Dendritic cell treated with granulocyte-macrophage colony-stimulating factor and Interleukin-4, amounts not matched to agents 40 ng/mL and 50 ng/mL, for 4 days (primary cell): ENCODE measurements at regions not wholly inside any gene's neighbourhood (a gene's known extent, or its start where the extent isn't known, plus 50 kb on each side); places are given as distances from the start of the nearest gene placed in this dataset.
A peak's percentile ranks its signal among the peaks of the same experiment; 100 is the strongest.

ENCODE experiments used
- H3K27ac Mint-ChIP-seq: one replicate; pipeline ENCODE4 v1.8.0; 2022; ENCODE audit warnings: mild to moderate bottlenecking, mixed read lengths
- H3K27me3 Mint-ChIP-seq: one replicate; pipeline ENCODE4 v1.8.0; 2022; ENCODE audit warnings: mild to moderate bottlenecking, mixed read lengths
- H3K36me3 Mint-ChIP-seq: one replicate; pipeline ENCODE4 v1.8.0; 2022; ENCODE audit warnings: low read depth, mixed read lengths
- H3K4me1 Mint-ChIP-seq: one replicate; pipeline ENCODE4 v1.8.0; 2022; ENCODE audit warnings: low read depth, mixed read lengths
- H3K4me3 Mint-ChIP-seq: one replicate; pipeline ENCODE4 v1.8.0; 2022; ENCODE audit warnings: mild to moderate bottlenecking, moderate library complexity, mixed read lengths
- H3K9me3 Mint-ChIP-seq: one replicate; pipeline ENCODE4 v1.8.0; 2022; ENCODE audit warnings: mixed read lengths
- intact Hi-C: fragments of 100-400 bp; cut with micrococcal nuclease; formaldehyde crosslinking; loops from one replicate; pipeline ENCODE4 v1.15.0; 2022

GRCh38 chr2:225226441-225226840, 173.1 kb upstream of the NYAP2 start:
- Mint-ChIP-seq H3K4me3 (no peak overlapping the region), H3K27ac (no peak overlapping the region), H3K9me3 (no peaks in the 10 kb centered on the region), H3K27me3 (peaks cover 1% of the 10 kb centered on the region), H3K4me1 (no peaks in the 10 kb centered on the region), H3K36me3 (no peaks in the 10 kb centered on the region)
- intact Hi-C loops = no loop called here

GRCh38 chr2:225223301-225223700, 176.2 kb upstream of the NYAP2 start:
- H3K4me1 Mint-ChIP-seq = no peaks in the 10 kb centered on the region
- no peak overlapping the region for H3K27ac Mint-ChIP-seq

GRCh38 chr2:225207471-225207870, 165.2 kb upstream of the DOCK10 start:
- no peaks in the 10 kb centered on the region for H3K36me3 Mint-ChIP-seq
- H3K4me1 Mint-ChIP-seq = no peaks in the 10 kb centered on the region
- peaks cover 10% of the 10 kb centered on the region for H3K9me3 Mint-ChIP-seq
- peaks cover 2% of the 10 kb centered on the region for H3K27me3 Mint-ChIP-seq
- H3K4me3 Mint-ChIP-seq = no peak overlapping the region
- intact Hi-C loops = no loop called here
- H3K27ac Mint-ChIP-seq = no peak overlapping the region

More at GRCh38 chr2:225223301-225223700, 176.2 kb upstream of the NYAP2 start:
- intact Hi-C loops = no loop called here
- Mint-ChIP-seq H3K4me3 (no peak overlapping the region), H3K36me3 (no peaks in the 10 kb centered on the region), H3K9me3 (no peaks in the 10 kb centered on the region), H3K27me3 (peaks cover 1% of the 10 kb centered on the region)

- intact Hi-C loops = no loop called here
- H3K4me1 Mint-ChIP-seq = no peaks in the 10 kb centered on the region
- no peak overlapping the region for H3K4me3 Mint-ChIP-seq
- no peaks in the 10 kb centered on the region for H3K36me3 Mint-ChIP-seq
- H3K9me3 Mint-ChIP-seq = peaks cover 10% of the 10 kb centered on the region
- H3K27ac Mint-ChIP-seq = no peak overlapping the region
- H3K27me3 Mint-ChIP-seq = peaks cover 2% of the 10 kb centered on the region
Observed at GRCh38 chr2:225207043-225207442, 164.8 kb upstream of the DOCK10 start.

GRCh38 chr2:225196579-225196978, 154.3 kb upstream of the DOCK10 start:
- no peaks in the 10 kb centered on the region for H3K36me3 Mint-ChIP-seq
- intact Hi-C loops = no loop called here

GRCh38 chr2:225192869-225193268, 150.6 kb upstream of the DOCK10 start:
- intact Hi-C loops = no loop called here
- H3K27me3 Mint-ChIP-seq = no peaks in the 10 kb centered on the region
- H3K36me3 Mint-ChIP-seq = no peaks in the 10 kb centered on the region
- no peak overlapping the region for H3K4me3 Mint-ChIP-seq
- H3K27ac Mint-ChIP-seq = no peak overlapping the region
- no peaks in the 10 kb centered on the region for H3K9me3 Mint-ChIP-seq
- no peaks in the 10 kb centered on the region for H3K4me1 Mint-ChIP-seq

More at GRCh38 chr2:225196579-225196978, 154.3 kb upstream of the DOCK10 start:
- Mint-ChIP-seq H3K27me3 (no peaks in the 10 kb centered on the region), H3K27ac (no peak overlapping the region), H3K9me3 (no peaks in the 10 kb centered on the region), H3K4me3 (no peak overlapping the region), H3K4me1 (no peaks in the 10 kb centered on the region)

GRCh38 chr2:225190987-225191386, 148.7 kb upstream of the DOCK10 start:
- Mint-ChIP-seq H3K4me3 (no peak overlapping the region), H3K27ac (no peak overlapping the region), H3K9me3 (no peaks in the 10 kb centered on the region), H3K27me3 (no peaks in the 10 kb centered on the region), H3K36me3 (no peaks in the 10 kb centered on the region), H3K4me1 (no peaks in the 10 kb centered on the region)
- intact Hi-C loops = no loop called here

GRCh38 chr2:225184948-225185347, 142.7 kb upstream of the DOCK10 start:
- no peaks in the 10 kb centered on the region for H3K4me1 Mint-ChIP-seq
- H3K27ac Mint-ChIP-seq = no peak overlapping the region
- no peak overlapping the region for H3K4me3 Mint-ChIP-seq
- no peaks in the 10 kb centered on the region for H3K27me3 Mint-ChIP-seq
- no peaks in the 10 kb centered on the region for H3K36me3 Mint-ChIP-seq
- H3K9me3 Mint-ChIP-seq = no peaks in the 10 kb centered on the region
- intact Hi-C loops = no loop called here

- Mint-ChIP-seq H3K27ac (no peak overlapping the region), H3K9me3 (no peaks in the 10 kb centered on the region), H3K27me3 (peaks cover 1% of the 10 kb centered on the region), H3K4me1 (peaks cover 1% of the 10 kb centered on the region), H3K36me3 (no peaks in the 10 kb centered on the region), H3K4me3 (no peak overlapping the region)
- intact Hi-C loops = no loop called here
Observed at GRCh38 chr2:225182126-225182525, 139.9 kb upstream of the DOCK10 start.

GRCh38 chr2:225177098-225177497, 134.8 kb upstream of the DOCK10 start:
- Mint-ChIP-seq H3K36me3 (no peaks in the 10 kb centered on the region), H3K4me3 (no peak overlapping the region), H3K27ac (no peak overlapping the region), H3K4me1 (peaks cover 7% of the 10 kb centered on the region), H3K27me3 (peaks cover 8% of the 10 kb centered on the region), H3K9me3 (no peaks in the 10 kb centered on the region)
- intact Hi-C loops = no loop called here

- H3K4me1 Mint-ChIP-seq = peaks cover 20% of the 10 kb centered on the region
- H3K36me3 Mint-ChIP-seq = no peaks in the 10 kb centered on the region
- no peak overlapping the region for H3K27ac Mint-ChIP-seq
- H3K4me3 Mint-ChIP-seq = no peak overlapping the region
- H3K9me3 Mint-ChIP-seq = no peaks in the 10 kb centered on the region
- intact Hi-C loops = no loop called here
- peaks cover 16% of the 10 kb centered on the region for H3K27me3 Mint-ChIP-seq
Observed at GRCh38 chr2:225173909-225174308, 131.6 kb upstream of the DOCK10 start.

- Mint-ChIP-seq H3K9me3 (no peaks in the 10 kb centered on the region), H3K27ac (peak overlapping the region; percentile 53), H3K36me3 (no peaks in the 10 kb centered on the region), H3K4me3 (no peak overlapping the region), H3K27me3 (peaks cover 22% of the 10 kb centered on the region), H3K4me1 (peaks cover 14% of the 10 kb centered on the region)
- intact Hi-C loops = no loop called here
Observed at GRCh38 chr2:225171350-225171749, 129.1 kb upstream of the DOCK10 start.

- H3K27me3 Mint-ChIP-seq = peaks cover 22% of the 10 kb centered on the region
- H3K36me3 Mint-ChIP-seq = no peaks in the 10 kb centered on the region
- H3K4me3 Mint-ChIP-seq = no peak overlapping the region
- intact Hi-C loops = no loop called here
- H3K4me1 Mint-ChIP-seq = peaks cover 14% of the 10 kb centered on the region
- H3K9me3 Mint-ChIP-seq = no peaks in the 10 kb centered on the region
- no peak overlapping the region for H3K27ac Mint-ChIP-seq
Observed at GRCh38 chr2:225170162-225170561, 127.9 kb upstream of the DOCK10 start.

GRCh38 chr2:225169396-225169795, 127.1 kb upstream of the DOCK10 start:
- no peaks in the 10 kb centered on the region for H3K36me3 Mint-ChIP-seq
- peaks cover 22% of the 10 kb centered on the region for H3K4me1 Mint-ChIP-seq
- peaks cover 22% of the 10 kb centered on the region for H3K27me3 Mint-ChIP-seq

GRCh38 chr2:225165052-225165451, 122.8 kb upstream of the DOCK10 start:
- Mint-ChIP-seq H3K27me3 (peaks cover 17% of the 10 kb centered on the region), H3K36me3 (no peaks in the 10 kb centered on the region), H3K4me3 (no peak overlapping the region), H3K9me3 (no peaks in the 10 kb centered on the region), H3K27ac (no peak overlapping the region), H3K4me1 (peaks cover 16% of the 10 kb centered on the region)
- intact Hi-C loops = no loop called here

More at GRCh38 chr2:225169396-225169795, 127.1 kb upstream of the DOCK10 start:
- Mint-ChIP-seq H3K27ac (no peak overlapping the region), H3K4me3 (no peak overlapping the region), H3K9me3 (no peaks in the 10 kb centered on the region)
- intact Hi-C loops = no loop called here
